GM18499 (cell line): ENCODE measurements at regions not wholly inside any gene's neighbourhood (a gene's known extent, or its start where the extent isn't known, plus 50 kb on each side); places are given as distances from the start of the nearest gene placed in this dataset.
"Not testable (repeated sequence)": the region's sequence is repeated elsewhere in the genome, so short reads cannot be mapped to it uniquely, and the experiment has no call there.

Experiments
- ATAC-seq: cut with Tn5 transposase; IDR thresholded peaks from one replicate; pipeline ENCODE4 v1.9.1; 2021; ENCODE audit warnings: moderate number of reproducible peaks; ENCODE audit not compliant: insufficient read depth, unreplicated experiment

DNA sequence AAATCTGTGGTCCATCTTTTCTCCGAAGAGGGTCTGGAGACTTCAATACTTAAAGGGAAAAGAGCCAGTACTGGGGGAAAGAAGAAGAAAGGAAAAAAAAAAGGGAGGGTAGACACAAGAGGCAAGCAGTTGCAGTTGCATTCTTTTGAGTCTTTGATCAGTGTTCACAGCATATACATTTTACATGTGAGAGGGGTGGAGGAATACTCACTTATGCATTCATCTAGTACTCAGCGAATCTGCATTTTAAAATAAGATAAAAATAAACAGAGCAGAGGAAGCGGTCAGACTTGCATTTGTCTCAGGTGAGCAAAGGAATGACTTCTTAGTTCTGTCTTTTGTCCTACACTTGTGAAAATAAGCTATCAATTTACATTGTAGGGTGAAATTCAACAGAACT, 275.6 kb downstream of the SLC7A11 start:
- no peak for ATAC-seq

DNA sequence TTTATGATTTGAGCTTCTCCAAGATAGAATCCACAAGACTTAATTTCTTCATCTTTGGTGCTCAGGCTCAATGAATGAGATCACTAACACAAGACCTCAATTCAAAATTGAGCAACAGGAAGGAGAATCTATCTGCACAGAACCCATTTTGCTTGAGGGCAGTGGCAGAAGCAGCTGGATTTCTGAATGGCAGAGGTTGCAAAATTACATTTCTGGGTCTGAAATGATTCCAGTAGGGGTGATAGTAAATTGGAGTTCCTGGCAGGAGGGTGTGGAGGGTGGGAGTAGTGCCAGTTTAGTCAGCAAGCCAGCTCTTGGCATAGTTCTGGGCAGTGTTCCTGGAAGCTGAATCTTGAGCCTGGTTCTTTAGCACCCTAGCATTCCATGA, 281.1 kb downstream of the SLC7A11 start:
- no peak for ATAC-seq

DNA sequence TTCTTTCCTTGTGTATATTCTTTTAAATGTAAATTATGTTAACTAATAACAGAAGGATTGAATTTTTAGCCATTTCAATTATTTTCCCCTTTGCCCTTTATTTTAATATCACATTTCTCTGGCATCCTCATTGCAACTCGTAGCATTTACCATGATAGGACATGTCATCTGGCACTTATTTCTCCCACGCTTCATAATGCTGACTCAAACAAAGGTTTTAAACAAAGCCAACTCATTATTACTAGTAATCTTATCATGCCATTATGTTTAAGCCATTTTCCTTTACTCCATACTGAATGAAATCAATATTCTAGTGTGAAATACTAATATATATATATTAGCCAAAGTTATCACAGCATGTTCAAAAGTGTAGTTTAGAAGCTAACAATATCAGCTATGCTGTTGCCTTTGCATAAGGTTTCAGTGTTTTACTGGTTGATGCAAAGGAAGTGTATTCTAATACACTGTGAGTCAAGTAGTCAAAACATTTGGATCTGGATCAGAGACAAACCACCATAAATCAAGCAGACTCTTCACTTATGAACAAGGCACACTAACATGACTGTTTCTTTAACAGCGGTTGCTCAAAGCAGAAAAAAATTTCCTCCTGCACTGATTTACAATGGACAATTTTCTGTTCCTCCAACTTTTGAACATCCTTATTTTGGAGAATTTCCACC, 281.6 kb downstream of the SLC7A11 start:
- ATAC-seq = no peak

DNA sequence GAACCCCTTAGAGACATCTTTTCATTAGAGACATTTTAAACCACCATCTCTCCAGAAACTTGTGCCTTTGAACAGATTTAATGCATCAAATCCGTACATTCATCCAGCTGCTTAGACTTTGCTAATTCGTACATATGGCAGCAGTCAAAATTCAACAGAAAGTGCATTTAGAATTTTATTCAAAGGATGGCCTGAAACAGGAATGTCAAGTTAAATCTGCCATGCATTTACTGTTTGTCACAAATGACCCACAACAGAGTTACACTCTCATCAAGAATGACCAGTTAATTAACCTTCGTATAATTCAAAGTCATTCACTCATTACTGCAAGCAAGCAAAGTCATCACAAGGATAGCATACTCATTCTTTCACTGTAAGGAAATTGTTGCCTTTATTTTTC, 284.3 kb downstream of the SLC7A11 start:
- no peak for ATAC-seq

DNA sequence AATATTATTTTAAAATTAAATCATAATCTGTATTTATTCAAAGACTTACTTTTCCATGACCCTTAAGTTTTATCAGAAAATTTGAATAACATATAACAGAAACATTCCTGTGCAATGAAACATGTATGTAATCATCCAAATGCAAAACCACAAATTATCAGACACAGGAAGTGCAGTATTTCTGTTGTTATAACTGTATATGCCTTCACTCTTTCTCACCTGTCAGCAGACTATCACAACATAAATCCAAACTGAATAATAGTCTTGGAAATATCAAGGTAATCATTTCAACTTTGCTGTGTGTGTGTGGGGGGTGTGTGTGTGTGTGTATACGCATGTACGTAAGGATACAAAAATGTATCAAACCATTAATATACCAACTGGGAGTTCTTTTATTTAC, 285.9 kb downstream of the SLC7A11 start:
- no peak for ATAC-seq

DNA sequence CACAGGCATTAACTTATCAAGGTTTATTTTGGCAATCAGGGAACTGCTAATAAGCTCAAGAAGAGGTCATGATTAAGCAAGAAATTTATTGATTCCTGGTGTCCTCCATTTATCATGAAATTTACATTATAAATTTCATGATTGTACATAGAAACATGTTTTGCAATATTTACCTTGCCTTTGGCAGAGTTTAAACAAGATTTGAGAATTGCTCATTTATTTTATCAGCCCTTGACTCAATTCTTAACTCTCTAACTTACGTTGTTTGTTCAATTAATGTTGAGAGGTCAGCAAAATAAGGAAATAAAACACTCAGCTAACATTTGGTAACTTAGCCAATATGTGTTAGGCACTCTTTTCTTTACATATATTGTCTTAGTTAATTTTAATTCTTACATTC, 286.6 kb downstream of the SLC7A11 start:
- no peak for ATAC-seq

DNA sequence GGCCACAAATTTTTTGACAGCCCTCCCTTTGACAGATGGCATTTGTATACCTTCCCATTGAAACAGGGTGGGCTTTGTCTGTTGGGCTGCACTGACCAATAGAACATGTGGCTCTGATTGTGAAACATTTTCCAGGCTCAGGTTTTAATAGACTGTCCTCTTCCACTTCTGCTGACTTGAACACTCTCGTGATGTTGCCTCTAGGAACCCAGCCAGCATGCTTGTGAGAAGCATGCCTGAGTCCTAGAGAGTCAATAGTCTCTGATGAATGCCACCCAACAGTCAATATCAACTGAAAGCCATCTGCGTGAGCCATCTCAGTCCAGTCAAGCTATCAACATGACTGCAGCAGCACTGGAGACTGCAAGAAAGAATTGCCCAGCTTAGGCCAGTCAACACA, 290.0 kb downstream of the SLC7A11 start:
- ATAC-seq = no peak

DNA sequence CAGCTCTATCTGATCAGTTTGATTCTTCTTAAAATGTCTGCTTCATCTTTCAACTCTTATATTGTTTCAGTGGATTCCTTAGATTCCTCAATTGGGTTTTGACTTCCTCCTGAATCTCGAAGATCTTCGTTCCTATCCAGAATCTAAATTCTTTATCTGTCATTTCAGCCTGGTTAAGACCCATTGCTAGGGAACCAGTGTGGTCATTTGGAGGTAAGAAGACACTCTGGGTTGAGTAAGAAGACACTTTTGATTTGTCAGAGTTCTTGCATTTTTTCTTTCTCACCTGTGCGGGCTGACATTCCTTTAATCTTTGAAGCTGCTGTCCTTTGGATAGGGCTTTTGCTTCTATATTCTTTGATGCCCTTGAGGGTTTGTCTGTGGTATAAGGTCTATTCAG, 291.9 kb downstream of the SLC7A11 start:
- no peak for ATAC-seq

DNA sequence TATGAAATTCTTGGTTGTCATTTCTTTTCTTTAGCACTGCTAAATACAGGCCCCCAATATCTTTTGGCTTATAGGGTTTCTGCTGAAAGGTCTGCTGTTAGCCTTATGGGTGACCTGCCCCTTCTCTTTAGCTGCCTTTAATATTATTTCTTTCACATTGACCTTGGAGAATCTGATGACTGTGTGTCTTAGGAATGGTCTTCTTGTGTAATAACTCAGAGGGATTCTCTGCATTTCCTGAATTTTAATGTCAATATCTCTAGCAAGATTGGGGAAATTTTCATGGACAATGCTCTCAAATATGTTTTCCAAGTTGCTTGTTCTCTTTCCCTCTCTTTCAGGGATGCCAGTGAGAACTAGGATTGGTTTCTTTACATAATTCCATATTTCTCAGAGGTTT, 292.4 kb downstream of the SLC7A11 start:
- ATAC-seq = no peak

DNA sequence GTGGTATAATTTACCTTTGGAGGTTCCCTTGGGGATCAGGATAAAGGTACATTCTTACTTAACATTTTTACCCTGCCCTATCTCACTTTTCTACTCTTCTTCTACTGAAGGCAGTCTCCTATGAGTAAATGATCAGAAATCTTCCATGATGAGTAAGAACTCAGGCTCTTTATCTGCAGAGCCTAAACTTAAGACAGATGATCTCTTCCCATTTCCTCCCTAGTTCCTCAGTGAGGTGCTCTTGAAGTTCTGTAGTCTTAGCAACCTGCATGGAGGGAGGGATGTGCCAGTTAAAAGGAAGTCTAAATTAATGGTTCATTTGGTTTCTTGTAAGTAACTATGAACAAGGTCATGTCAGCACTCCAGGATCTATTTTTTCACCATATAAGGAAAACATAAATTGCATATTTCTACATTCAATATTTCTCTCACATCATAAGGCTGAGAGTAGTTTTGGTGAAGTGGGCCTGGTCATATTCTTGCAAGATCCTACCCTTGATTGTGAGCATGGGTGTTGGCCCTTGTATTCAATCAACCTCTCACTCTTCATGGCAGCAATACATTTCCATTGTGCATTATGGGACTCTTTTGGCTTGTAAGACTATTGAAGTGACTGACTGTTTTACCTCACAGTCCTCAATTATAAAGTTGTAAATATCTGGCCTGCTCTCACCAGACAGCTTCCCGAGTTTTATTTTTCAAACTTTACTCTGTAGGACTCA, 295.5 kb downstream of the SLC7A11 start:
- no peak for ATAC-seq

DNA sequence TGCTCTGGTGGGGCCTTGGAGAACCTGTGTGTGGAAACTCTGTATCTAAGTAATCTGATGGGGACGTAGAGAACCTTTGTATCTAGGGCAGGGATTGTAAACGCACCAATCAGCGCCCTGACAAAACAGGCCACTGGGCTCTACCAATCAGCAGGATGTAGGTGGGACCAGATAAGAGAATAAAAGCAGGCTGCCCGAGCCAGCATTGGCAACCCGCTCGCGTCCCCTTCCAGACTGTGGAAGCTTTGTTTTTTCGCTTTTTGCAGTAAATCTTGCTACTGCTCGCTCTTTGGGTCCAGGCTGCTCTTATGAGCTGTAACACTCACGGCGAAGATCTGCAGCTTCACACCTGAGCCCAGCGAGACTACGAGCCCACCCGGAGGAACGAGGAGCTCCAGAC, 299.3 kb downstream of the SLC7A11 start:
- ATAC-seq = not testable (repeated sequence)

DNA sequence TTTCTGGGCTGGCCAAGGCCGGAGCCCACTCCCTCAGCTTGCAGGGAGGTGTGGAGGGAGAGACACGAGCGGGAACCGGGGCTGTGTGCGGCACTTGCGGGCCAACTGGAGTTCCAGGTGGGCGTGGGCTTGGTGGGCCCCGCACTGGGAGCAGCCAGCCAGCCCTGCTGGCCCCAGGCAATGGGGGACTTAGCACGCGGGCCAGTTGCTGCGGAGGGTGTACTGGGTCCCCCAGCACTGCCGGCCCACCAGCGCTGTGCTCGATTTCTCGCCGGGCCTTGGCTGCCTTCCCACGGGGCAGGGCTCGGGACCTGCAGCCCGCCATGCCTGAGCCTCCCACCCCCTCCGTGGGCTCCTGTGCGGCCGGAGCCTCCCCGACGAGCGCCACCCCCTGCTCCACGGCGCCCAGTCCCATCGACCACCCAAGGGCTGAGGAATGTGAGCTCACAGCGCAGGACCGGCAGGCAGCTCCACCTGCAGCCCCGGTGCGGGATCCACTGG, 300.1 kb downstream of the SLC7A11 start:
- not testable (repeated sequence) for ATAC-seq

DNA sequence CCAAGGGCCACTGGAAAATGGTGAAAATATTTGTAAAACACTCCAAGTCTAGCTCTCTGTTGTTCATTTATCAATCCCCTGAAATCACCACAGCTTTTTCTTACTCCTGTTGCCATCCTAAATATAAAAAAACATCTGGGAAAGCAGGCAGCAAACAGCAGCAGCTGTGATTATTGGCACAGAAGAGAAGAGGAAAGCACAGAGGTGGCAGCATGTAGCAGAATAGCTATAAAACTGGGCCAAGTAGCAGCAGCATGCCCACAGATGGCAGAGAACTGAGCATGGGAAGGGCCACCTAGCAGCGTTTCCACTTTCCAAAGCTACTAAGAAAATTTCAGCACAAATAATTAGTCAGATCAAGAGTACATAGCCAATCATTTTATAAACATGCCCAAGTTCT, 307.2 kb downstream of the SLC7A11 start:
- ATAC-seq = no peak

DNA sequence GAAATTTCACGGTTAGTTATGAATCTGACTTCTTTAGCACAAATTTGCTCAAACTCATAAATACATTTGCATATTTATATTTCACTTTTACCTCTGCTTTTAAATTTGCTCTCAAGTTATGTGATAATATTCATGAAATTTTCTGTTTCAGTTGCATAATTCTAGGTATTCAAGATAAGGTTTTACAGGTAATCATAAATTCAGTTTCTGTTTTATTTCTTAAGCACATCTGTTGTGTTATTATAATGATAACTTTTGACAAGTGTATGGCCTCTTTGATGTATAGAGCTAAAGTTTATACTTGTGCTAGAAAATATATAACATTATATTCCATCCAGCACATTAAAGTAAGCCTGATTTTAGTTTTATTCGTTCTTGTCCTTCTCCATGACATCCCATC, 308.1 kb downstream of the SLC7A11 start:
- no peak for ATAC-seq

DNA sequence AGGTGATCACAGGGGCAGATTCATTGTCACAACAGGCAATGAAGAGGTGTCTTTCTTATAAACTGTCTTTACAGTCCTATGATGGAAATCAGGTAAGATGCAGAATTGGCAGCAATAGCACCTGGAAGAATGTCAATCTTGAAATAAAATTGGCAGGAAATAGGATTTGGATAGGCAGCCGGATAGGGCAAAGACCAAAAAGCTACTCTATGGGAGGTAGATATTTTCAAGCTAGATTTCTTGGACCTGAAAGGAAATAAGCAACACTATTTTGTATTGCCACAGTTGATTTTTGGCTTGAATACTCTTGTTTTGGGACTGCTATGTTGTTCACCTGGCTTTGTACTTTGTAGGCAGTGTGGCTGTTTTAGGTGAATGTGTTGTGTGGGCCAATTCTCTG, 314.2 kb downstream of the SLC7A11 start:
- no peak for ATAC-seq

DNA sequence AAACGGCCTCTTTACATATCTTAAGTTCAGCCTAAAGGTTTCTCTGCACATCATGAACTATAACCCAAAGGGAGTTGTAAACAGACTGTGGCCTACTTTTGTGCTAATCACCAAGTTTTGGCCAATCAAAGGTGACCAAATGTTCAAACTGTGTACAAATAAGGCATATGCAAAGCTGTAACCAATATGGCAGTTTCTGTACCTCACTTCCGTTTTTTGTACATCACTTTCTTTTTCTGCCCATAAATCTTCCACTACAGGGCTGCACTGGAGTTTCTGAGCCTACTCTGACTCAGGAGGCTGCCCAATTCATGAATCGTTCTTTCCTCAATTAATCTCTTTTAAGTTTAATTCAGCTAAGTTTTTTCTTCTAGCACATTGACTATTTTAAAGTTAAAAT, 318.7 kb downstream of the SLC7A11 start:
- ATAC-seq = no peak

DNA sequence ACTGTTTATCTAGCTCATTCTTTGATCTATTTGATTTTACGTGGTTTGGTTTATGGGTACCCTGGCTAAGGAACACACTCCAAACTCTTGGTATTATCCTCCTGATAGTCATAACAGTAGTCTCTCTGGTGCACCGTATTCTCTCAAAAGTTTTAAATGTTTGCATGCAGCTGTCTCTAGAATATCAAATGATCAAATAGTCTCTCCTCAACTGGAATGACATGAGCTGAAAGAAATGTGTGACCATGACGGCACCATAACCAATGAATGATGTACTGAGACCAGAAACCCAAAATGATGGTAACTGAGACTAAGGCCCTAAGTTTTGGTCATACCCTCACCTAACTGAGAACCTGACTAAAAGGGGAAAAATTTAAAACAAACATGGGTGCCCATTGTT, 319.4 kb downstream of the SLC7A11 start:
- ATAC-seq = no peak

DNA sequence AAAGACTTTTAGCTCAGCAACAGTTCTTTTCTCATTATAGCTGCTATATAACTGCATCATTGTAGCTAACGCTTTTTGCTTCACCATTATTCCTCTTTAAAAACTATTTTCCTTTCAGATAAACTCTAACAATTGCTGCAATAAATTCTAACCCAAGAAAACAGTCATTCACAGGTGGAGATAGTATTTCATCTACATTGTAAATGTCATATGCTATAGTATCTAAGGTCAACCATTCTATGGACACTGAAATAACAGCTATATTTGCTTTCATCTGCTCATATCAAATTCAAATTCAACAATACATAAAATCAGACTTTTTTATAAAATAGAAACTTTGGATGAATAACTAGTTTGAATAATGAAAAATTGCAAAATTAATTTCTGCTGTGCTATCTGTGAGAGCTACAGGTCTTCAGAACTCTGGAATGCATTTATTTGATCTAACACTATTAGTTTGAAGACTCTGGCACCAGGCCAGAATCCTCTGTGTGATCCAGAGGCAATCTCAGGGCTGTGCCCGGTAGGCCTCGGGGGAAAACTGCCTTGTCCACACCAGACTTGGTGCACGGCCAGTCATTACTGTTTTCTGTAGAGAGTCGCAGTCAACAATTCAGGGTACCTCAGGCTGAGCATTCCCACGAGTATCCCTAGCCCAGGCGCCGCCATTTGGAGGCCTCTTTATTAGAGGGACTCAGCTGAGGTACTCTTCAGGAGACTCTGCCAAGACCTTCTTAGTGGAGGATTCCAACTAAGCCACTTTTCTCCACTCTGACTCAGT, 332.4 kb downstream of the SLC7A11 start:
- ATAC-seq = no peak

DNA sequence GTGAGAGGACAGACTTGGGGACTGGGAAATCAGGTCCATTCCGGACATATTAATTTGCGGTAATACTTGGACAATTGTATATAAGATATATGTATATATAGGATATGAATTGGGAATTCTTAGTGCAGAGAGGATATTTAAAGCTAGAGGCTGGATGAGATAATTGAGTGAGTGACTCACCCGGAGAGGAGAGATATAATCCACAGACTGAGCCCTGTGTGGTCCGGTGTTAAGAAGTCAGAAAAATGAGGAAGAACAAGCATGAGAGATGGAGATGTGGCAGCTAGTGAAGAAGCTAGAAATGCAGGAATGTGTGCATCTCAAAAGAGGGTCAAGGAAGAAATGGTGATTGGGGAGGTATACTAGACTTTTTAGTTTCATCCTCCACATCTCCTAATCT, 336.2 kb downstream of the SLC7A11 start:
- ATAC-seq = no peak

DNA sequence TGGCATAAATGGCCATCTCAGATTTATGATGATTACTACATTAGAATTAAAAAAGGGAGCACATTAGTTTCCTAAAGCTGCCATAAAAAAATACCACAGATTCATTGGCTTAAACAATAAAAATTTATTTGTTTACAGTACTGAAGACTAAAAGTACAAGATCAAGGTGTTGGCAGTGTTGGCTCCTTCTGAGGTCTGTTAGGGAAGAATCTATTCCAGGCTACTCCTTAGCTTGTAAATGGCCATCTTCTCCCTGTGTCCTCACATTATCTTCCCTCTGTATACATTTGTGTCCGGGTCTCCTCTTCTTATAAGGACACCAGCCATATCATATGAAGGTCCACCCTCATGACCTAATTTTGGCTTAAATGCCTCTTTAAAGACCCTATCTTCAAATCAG, 341.0 kb downstream of the SLC7A11 start:
- ATAC-seq = no peak

DNA sequence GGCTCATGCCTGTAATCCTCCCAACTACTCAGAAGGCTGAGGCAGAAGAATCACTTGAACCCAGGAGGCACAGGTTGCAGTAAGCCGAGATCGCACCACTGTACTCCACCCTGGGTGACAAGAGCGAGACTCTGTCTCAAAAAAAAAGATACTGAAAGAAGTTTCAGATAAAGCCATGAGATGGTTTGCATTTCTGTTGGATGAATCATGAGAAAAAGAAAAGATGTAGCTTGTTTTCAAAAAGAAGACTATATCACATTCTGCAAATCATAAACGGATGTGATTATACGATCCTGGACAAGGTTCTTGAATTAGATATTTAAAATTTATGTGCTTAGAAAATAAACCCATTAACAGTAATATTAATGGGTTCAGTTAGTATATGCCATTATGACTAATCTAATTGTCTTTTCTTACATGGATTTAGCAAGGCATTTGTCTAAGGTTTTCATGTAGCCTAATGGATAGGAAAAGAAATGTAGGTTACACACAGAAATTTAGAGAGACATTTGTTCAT, 345.9 kb downstream of the SLC7A11 start:
- ATAC-seq = no peak
